NK-92 treated with Interleukin-12 subunit alpha and Interleukin-12 subunit beta, amount 100 ng/mL, for 24 hours (cell line): ENCODE measurements at regions not wholly inside any gene's neighbourhood (a gene's known extent, or its start where the extent isn't known, plus 50 kb on each side); places are given as distances from the start of the nearest gene placed in this dataset.

Source experiments
- DNase-seq: peaks from one replicate; lab custom pipeline; 2025; lab: John Stamatoyannopoulos, UW

GRCh38 chr13:47332149-47332548 is 435.3 kb upstream of the HTR2A start:
- DNase-seq, result no peak

DNA sequence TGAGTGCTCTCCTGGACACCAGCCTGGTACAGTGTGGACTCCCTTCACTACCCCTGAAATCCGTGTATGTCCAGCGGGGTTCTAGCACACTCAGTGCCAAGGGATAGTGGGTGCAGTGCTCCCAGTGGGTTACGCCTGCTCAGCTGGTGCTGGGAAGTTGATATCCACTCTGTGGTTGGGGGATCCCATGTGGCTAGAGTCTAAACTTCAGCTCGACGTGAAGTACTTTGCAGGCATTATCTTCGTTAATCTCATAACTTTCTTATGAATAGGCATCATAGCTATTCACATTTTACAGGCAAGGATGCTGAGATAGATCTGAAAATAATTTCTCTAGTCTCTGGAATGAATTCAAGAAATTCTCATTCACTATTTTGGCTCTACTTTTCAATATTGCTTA is 433.2 kb upstream of the HTR2A start:
- no peak for DNase-seq

DNA sequence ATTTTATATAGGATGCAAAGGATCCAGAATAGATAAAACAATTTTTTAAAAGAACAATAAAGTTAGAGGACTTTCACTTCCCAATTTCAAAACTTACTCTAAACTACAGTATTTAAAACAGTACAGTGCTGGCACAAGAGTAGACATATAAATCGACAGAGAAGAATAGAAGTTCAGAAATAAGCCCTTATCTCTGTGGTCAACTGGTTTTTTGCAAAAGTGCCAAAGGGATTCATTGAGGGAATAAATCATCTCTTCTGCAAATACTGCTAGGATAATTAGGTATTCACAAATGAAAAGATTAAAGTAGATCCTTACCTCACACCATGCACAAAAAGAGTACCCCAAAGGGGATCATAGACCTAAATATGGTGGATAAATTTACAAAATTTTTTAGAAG is 431.0 kb upstream of the HTR2A start:
- no peak for DNase-seq

- no peak for DNase-seq
Observed at GRCh38 chr13:47326061-47326460, 429.2 kb upstream of the HTR2A start.

DNA sequence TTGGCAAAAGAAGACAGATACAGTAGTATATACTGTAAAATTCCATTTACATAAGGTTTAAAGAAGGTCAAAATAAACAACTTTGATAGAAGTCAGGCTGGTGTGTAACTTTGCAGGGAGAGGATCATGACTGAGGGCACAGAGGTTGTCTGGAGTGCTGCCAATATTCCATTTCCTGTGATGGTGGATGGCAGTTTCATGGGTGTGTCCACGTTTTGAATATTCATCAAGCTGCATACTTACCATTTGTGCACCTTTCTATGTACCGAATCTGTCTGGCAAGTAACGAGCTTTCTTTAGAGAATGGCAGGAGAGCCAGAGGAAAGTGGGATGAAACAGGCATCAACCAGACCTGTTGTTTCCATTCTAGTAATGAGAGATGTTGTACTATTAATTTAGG is 420.5 kb upstream of the HTR2A start:
- no peak for DNase-seq

DNA sequence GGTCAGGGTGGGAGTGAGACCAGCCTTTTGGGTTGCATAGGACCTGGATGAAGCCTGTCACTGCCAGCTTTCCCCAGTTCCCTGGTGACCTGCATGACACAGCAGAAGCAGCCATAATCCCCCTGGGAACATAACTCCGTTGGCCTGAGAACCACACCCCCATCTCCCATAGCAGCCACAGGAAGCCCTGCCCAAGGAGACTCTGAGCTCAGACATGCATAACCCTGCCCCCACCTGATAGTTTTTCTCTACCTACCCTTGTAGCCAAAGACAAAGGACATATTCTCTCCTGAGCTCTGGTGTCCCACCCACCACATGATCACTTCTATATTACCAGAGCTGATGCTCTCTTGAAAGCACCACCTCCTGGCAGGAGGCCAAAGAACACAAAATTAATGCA is 413.5 kb upstream of the HTR2A start:
- DNase-seq, result no peak

- no peak for DNase-seq
Observed at GRCh38 chr13:47306991-47307390, 410.1 kb upstream of the HTR2A start.

- DNase-seq, result no peak
Observed at GRCh38 chr13:47303626-47304025, 406.8 kb upstream of the HTR2A start.

GRCh38 chr13:47299304-47299703 is 402.5 kb upstream of the HTR2A start:
- no peak for DNase-seq

DNA sequence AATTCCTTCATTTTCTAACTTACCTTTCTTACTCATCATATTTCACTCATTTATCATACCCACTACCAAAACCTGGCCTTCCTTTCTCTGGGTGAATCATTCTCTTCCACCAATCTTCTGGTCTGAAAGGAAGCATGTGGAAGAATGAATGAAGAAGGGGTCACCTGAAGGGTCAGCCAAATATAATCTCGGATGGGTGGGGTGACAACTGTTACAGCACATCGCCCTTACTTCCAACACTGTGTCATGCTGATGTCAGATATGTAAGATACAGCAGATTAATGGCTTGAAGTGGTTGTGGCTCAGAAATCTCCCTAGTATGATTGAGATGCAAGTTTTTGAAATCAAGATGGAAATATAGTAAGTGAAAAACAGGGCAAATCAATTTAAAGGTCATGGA is 401.7 kb upstream of the HTR2A start:
- no peak for DNase-seq

GRCh38 chr13:47294691-47295090 is 397.8 kb upstream of the HTR2A start:
- no peak for DNase-seq

DNA sequence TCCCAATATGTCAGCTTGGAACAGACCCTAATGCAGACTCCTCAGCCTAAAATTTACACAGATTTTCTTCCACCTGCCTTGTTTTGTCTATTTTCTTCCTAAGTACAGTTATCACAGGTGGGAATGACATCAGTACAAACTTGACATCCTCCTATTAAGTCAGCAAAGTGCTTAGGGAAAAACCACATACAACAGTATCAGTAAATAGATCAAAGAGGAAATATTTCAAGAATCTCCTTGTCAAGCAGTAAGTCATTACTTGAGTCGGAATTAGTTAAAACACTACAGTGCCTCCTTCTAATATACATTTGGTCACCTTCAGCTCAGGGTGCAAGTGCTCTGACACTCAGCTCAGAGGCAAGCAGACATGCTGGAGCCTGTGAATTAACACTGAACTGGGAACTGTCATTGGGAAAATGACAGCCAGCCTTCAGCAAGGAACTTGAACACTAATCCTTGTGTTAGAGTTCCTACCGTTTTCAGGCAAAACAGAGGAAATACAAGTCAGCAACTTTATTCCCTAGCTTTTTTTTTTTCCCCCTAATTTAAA is 394.3 kb upstream of the HTR2A start:
- no peak for DNase-seq

DNA sequence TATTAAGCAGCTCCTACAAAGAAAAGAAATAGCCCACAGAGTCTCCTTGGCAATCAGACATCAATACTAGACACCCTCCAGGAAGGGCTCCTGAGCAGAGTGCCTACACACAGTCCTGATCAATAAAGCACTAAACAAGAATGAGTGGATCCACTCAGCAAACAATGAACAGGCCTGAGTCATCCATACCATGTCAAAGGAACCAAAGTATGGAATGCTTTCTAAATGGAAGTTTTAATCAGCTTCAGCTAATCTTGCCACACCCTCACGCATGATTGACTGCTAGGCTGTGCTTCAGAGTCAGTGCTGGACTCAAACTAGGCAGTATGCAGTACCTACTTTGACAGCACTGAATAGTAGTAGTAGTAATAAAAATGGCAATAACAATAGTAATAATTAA is 392.7 kb upstream of the HTR2A start:
- no peak for DNase-seq

GRCh38 chr13:47288546-47288945 is 391.7 kb upstream of the HTR2A start:
- no peak for DNase-seq

- no peak for DNase-seq
Observed at GRCh38 chr13:47287291-47287751, 390.5 kb upstream of the HTR2A start.

DNA sequence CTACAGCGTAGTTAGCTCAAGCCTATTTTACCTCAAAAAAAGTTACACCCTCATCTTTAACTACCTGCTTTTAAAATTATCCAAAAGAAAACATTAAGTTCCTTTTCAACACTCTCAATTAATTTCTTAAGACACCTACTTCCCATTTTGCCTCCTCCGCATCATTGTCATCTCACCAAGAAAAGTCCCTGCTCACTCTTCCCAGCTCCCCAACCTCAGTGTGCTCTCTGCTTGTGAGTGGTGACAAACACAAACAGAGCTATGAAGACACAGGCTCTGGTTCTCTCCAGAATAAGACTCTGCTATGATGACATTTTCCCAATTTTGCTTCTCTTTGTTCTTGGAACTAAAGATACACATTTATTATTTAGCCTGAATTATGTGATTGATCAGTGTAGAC is 385.1 kb upstream of the HTR2A start:
- no peak for DNase-seq

DNA sequence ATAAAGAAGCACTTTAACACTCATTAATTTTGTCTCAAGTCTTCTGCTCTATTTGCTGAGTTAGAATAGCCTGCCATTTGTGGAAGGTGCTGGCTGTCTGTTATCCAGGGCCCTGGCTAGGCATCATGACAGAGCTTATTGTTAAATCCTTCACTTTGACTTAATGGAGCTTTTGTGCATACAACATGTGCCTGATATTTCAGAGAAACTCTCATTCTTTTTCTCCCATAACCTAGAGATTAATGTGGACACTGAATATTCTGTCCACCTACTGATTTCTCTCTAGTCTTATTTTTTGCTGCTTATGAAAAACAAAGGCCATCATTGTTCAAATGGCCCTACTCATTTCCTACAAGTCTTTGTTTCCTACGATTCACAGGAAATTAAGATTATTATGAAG is 383.1 kb upstream of the HTR2A start:
- no peak for DNase-seq

DNA sequence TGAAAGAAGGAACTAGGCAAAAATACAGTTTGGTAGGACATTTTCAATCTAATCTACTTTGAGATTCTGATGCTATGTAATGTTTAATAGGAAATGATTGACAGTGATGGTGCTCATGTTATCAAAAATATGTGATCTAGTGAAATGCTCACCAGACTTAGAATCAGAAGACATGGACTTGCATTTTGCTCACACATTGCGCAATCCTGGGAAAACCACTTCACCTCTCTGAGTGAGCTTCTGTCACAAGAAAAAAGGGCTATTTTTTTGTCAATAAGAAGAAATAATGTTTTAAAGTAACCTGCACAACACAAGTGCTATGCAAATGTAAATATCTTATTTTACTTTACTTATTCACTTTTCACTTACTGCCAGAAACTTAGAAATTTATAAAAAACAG is 380.9 kb upstream of the HTR2A start:
- no peak for DNase-seq

DNA sequence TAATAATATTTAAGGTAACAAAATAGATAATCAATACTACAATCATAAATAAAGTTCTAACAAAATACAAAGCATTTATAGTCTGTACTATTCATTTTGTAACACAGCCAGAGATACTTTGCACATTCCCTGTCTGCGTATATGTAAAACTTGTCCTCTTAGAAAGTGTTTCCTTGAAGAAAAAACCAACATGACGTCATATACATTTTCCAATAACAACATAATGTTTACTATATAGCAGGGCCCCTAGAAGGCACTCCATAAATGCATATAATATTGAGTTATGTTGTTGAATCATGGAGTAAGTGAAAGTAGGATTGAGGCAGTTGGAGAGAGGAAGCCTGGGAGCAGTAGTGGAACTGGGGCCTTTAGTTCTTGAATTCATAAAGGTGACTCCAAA is 371.4 kb upstream of the HTR2A start:
- DNase-seq, result no peak

DNA sequence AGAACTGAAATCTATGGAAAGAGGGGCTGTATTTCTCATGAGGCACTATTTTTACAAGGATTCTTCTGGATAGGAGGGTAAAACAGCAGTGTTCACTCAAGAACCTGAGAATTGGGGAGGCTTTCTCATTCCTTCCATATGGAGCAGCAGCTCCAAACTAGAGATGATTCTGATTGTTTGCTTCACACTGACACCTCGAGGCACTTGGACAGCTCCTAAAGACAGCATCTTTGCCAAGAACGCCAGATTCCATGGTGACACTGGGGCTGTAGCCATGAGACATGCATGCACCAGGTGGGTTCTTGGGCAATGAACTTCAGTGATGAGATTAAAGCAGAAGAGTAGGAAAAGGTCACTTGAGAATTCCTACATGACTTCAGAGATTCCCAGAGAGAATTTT is 361.5 kb upstream of the HTR2A start:
- no peak for DNase-seq

DNA sequence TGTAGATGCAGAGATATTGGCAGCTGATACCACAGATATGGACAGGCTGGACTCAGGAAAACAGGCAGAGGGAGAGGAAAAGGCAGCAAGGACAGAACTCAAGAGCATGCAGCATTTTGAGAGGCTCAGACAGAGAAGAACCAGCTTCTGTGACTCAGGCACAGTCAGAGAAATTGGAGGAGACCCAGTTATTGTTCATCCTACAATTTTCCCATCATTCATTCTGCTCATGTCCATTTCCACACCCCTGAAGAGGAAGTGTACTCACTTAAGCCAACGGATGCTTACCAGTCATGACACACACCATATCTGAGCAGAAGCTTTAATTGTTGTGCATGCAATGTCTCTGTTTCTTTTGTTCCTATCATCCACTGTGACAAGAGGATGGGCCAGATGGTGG is 359.8 kb upstream of the HTR2A start:
- no peak for DNase-seq

DNA sequence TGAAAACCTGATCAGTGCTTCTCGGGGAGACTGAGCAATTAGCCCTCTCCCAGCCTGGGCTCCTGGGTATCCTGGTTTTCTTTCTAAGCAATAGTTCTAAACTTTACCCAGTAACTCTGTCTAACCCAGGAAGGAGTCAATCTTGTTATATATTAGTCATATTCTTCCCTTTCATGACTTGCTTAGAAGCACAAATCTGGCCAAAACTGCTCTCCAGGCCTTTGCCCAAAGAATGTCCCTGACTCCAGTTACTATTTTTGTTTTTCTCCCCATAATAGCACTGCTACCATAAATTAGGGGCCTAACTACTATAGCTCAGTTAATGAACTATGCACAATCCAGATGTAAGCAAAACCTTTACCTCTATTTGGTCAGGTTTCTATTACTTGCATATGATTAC is 355.8 kb upstream of the HTR2A start:
- no peak for DNase-seq

DNA sequence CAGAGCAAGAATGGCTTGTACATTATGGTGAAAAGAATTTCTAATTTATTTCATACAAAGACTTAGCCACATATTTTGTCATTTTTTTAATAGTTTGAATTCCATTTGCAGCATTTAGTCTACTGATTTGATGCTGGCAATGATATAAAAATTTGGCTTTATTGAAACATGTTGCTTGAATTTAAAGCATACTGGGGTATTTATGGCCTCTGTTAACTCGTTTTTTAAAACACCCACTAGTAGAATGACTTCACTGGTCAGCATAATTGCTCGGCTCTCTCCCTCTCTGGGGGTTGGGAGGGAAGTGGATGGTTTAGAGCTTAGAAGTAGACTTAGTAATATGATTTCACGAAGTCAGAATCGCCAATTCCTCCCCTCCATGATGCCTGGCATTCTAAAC is 354.9 kb upstream of the HTR2A start:
- DNase-seq, result no peak

- no peak for DNase-seq
Observed at GRCh38 chr13:47250146-47250545, 353.3 kb upstream of the HTR2A start.

DNA sequence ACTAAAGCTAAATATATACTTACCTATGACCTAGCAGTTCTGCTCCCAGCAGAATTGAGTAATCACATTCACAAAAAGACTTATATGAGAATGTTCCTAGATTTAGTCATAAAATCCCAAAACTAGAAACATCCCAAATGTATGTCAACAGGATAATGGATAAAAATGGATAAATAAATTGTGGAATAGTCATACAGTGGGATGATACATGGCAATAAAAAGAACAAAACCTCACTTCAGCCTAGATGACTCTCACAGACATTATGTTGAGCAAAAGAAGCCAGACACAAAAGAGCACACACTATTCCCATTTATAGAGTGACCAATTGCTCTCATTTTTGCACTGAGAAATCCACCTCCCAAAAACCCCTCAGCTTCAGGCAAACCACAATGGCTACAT is 352.4 kb upstream of the HTR2A start:
- no peak for DNase-seq
